NCI-H526 (cell line): ENCODE measurements at regions not wholly inside any gene's neighbourhood (a gene's known extent, or its start where the extent isn't known, plus 50 kb on each side); places are given as distances from the start of the nearest gene placed in this dataset.

ENCODE experiments used
- DNase-seq, 2 experiments: peaks; one replicate each; lab custom pipeline; 2025; lab: John Stamatoyannopoulos, UW

GRCh38 chr7:80347173-80347572, 164.7 kb downstream of the GNAT3 start:
- no peak for DNase-seq

GRCh38 chr7:80346704-80347103, 165.2 kb downstream of the GNAT3 start:
- no peak for DNase-seq

GRCh38 chr7:80335511-80336231, 176.2 kb downstream of the GNAT3 start:
- DNase-seq: peak; percentile 26 to 60

GRCh38 chr7:80334908-80335307, 177.0 kb downstream of the GNAT3 start:
- no peak for DNase-seq

- DNase-seq: peak; percentile 38 to 61
Measured at GRCh38 chr7:80334196-80334595, 177.7 kb downstream of the GNAT3 start.

- no peak for DNase-seq
Measured at GRCh38 chr7:80333040-80333439, 178.8 kb downstream of the GNAT3 start.

- DNase-seq: no peak
Measured at GRCh38 chr7:80330434-80330833, 181.4 kb downstream of the GNAT3 start.

- no peak for DNase-seq
Measured at GRCh38 chr7:80324032-80324431, 187.8 kb downstream of the GNAT3 start.

- DNase-seq: no peak
Measured at GRCh38 chr7:80319461-80319860, 184.8 kb downstream of the GNAI1 start.

GRCh38 chr7:80318081-80318480, 183.4 kb downstream of the GNAI1 start:
- no peak for DNase-seq

- no peak for DNase-seq
Measured at GRCh38 chr7:80316811-80317210, 182.2 kb downstream of the GNAI1 start.

GRCh38 chr7:80313716-80314115, 179.1 kb downstream of the GNAI1 start:
- DNase-seq: no peak

- no peak for DNase-seq
Measured at GRCh38 chr7:80313067-80313626, 178.5 kb downstream of the GNAI1 start.

GRCh38 chr7:80312139-80312661, 177.6 kb downstream of the GNAI1 start:
- DNase-seq: no peak

GRCh38 chr7:80311313-80311712, 176.7 kb downstream of the GNAI1 start:
- DNase-seq: no peak

GRCh38 chr7:80309971-80310549, 175.4 kb downstream of the GNAI1 start:
- DNase-seq: no peak

- DNase-seq: no peak
Measured at GRCh38 chr7:80309377-80309776, 174.7 kb downstream of the GNAI1 start.

- DNase-seq: no peak
Measured at GRCh38 chr7:80307227-80307856, 172.7 kb downstream of the GNAI1 start.

GRCh38 chr7:80303315-80303714, 168.7 kb downstream of the GNAI1 start:
- no peak for DNase-seq

- DNase-seq: no peak
Measured at GRCh38 chr7:80302636-80303035, 168.0 kb downstream of the GNAI1 start.

- no peak for DNase-seq
Measured at GRCh38 chr7:80302078-80302477, 167.4 kb downstream of the GNAI1 start.

- DNase-seq: no peak
Measured at GRCh38 chr7:80298201-80298600, 163.6 kb downstream of the GNAI1 start.

- DNase-seq: no peak
Measured at GRCh38 chr7:80294346-80294745, 159.7 kb downstream of the GNAI1 start.
